Panc1 (cell line): ENCODE measurements at regions not wholly inside any gene's neighbourhood (a gene's known extent, or its start where the extent isn't known, plus 50 kb on each side); places are given as distances from the start of the nearest gene placed in this dataset.

ENCODE experiments used
- ATAC-seq: fragments of 200-7000 bp; cut with Tn5 transposase; 2 replicates; pipeline ENCODE4 v1.9.1; 2020; ENCODE audit warnings: mild to moderate bottlenecking, moderate library complexity
- BruUV-seq: library from RNA; stranded (reverse); fragments of 400-500 nt; replicated peaks from 2 replicates; lab custom pipeline; 2021; lab: Mats Ljungman, UMichigan
- CTCF ChIA-PET: fragments of 300-600 bp; sonication (Branson Sonifier 250); formaldehyde crosslinking; loops from one replicate; lab custom pipeline; 2022; ENCODE audit warnings: antibody characterized with exemption; lab: Charles Lee
- POLR2A ChIA-PET: fragments of 300-600 bp; sonication (Branson Sonifier 250); formaldehyde crosslinking; loops from one replicate; lab custom pipeline; 2022; ENCODE audit warnings: antibody characterized with exemption; lab: Charles Lee
- DNase-seq: peaks from one replicate; pipeline ENCODE4 v3.0.0-alpha.2; 2010; ENCODE audit warnings: low read depth, low spot score
- H3K27ac ChIP-seq: 2 replicates; pipeline ENCODE4 v1.5.1; 2011; ENCODE audit warnings: mild to moderate bottlenecking, low read length, inconsistent platforms
- H3K27me3 ChIP-seq: fragments of 200-500 bp; sonication (Bioruptor generic); 2 replicates; pipeline ENCODE4 v1.6.0; 2014; ENCODE audit warnings: low read length, inconsistent platforms; ENCODE audit not compliant: control insufficient read depth, insufficient read depth
- H3K36me3 ChIP-seq: fragments of 200-500 bp; sonication (Bioruptor generic); 2 replicates; pipeline ENCODE4 v1.5.1; 2014; ENCODE audit warnings: inconsistent platforms, mild to moderate bottlenecking, low read length, moderate library complexity; ENCODE audit not compliant: control insufficient read depth, insufficient read depth
- H3K4me1 ChIP-seq: 2 replicates; pipeline ENCODE4 v1.5.1; 2011; ENCODE audit warnings: inconsistent platforms, mild to moderate bottlenecking, low read length, moderate library complexity; ENCODE audit not compliant: control insufficient read depth, insufficient read depth
- H3K4me3 ChIP-seq, 2 experiments: 2 replicates each; pipeline ENCODE4 v1.5.1; 2011 to 2012; ENCODE audit warnings: low read depth in 2 of 2, low read length in 2 of 2, mild to moderate bottlenecking in 2 of 2, inconsistent platforms in 1 of 2, moderate library complexity in 1 of 2
- H3K9me3 ChIP-seq: fragments of 200-500 bp; sonication (Bioruptor generic); 2 replicates; pipeline ENCODE4 v1.5.1; 2014; ENCODE audit warnings: low read depth, mild to moderate bottlenecking, inconsistent platforms, low read length, moderate library complexity; ENCODE audit not compliant: control insufficient read depth, insufficient read depth
- POLR2AphosphoS5 ChIP-seq: IDR thresholded peaks from 2 replicates; pipeline ENCODE4 v1.6.1; 2012; ENCODE audit warnings: mild to moderate bottlenecking, low read depth, low read length, moderate library complexity
- SIN3A ChIP-seq: IDR thresholded peaks from 2 replicates; pipeline ENCODE4 v1.6.1; 2012; ENCODE audit warnings: low read depth, mild to moderate bottlenecking, low read length, moderate library complexity, borderline replicate concordance; ENCODE audit not compliant: insufficient read depth
- TCF7L2 ChIP-seq: IDR thresholded peaks from 2 replicates; pipeline ENCODE4 v1.6.1; 2011; ENCODE audit warnings: mild to moderate bottlenecking, low read depth, low read length, inconsistent platforms
- in situ Hi-C: cut with HindIII; loops from 2 replicates; pipeline ENCODE4 v1.10.0; 2016; ENCODE audit warnings: low sequenced_read_pairs, low pct_unique_long_range_greater_than_20kb
- intact Hi-C: fragments of 100-400 bp; cut with micrococcal nuclease; formaldehyde crosslinking; loops from one replicate; pipeline ENCODE4 v1.10.0; 2022; ENCODE audit not compliant: unreplicated experiment
- TF ChIP-seq, protein P1 (sequence below), 2 experiments: IDR thresholded peaks; 2 replicates each; pipeline ENCODE4 v1.6.1; 2011 to 2012; ENCODE audit warnings: low read depth in 2 of 2, control low read depth in 1 of 2, low read length in 1 of 2, mild to moderate bottlenecking in 1 of 2, moderate library complexity in 1 of 2; ENCODE audit not compliant: insufficient read depth in 1 of 2
- TF ChIP-seq, protein P2 (sequence below): fragments of 450-650 bp; IDR thresholded peaks from 2 replicates; pipeline ENCODE4 v1.5.1; 2017; ENCODE audit warnings: mild to moderate bottlenecking

DNA sequence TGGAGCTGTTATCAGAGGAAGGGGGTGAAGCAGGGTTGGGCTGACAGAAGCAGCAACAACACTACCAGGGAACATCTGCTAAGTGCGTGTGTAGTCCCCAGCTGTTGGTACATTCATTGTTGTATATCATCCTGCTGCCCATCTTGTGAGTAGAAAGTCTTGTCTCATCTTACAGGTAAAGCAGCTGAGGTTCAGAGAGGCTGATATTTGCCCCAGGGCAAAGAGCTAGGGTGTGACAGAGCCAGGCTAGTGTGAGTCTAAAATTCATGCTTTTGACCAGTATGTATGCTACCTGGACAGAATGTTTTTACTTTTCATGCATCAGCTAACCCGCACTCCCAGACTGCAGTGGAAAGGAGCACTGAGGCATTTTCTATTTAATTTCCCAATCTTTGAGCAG is 221.6 kb downstream of the STK31 start:
- DNase-seq, result no peak
- ChIA-PET CTCF (no interaction called here), POLR2A (no interaction called here)
- no peak overlapping the region for H3K4me3 ChIP-seq
- H3K36me3 ChIP-seq, result no peaks in the 10 kb centered on the region
- in situ Hi-C loops, result no loop called here
- H3K27me3 ChIP-seq, result no peaks in the 10 kb centered on the region
- H3K27ac ChIP-seq, result no peak overlapping the region
- ATAC-seq, result no peak
- H3K9me3 ChIP-seq, result no peaks in the 10 kb centered on the region
- no peak for TF ChIP-seq POLR2AphosphoS5
- TF ChIP-seq, protein P1, sequence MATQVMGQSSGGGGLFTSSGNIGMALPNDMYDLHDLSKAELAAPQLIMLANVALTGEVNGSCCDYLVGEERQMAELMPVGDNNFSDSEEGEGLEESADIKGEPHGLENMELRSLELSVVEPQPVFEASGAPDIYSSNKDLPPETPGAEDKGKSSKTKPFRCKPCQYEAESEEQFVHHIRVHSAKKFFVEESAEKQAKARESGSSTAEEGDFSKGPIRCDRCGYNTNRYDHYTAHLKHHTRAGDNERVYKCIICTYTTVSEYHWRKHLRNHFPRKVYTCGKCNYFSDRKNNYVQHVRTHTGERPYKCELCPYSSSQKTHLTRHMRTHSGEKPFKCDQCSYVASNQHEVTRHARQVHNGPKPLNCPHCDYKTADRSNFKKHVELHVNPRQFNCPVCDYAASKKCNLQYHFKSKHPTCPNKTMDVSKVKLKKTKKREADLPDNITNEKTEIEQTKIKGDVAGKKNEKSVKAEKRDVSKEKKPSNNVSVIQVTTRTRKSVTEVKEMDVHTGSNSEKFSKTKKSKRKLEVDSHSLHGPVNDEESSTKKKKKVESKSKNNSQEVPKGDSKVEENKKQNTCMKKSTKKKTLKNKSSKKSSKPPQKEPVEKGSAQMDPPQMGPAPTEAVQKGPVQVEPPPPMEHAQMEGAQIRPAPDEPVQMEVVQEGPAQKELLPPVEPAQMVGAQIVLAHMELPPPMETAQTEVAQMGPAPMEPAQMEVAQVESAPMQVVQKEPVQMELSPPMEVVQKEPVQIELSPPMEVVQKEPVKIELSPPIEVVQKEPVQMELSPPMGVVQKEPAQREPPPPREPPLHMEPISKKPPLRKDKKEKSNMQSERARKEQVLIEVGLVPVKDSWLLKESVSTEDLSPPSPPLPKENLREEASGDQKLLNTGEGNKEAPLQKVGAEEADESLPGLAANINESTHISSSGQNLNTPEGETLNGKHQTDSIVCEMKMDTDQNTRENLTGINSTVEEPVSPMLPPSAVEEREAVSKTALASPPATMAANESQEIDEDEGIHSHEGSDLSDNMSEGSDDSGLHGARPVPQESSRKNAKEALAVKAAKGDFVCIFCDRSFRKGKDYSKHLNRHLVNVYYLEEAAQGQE (IDR thresholded peaks at IDR 0.05; ENCODE audit: insufficient read depth in 1 of 2, low read depth in 2 of 2, low read length in 1 of 2), result no peak
- TF ChIP-seq, protein P2, sequence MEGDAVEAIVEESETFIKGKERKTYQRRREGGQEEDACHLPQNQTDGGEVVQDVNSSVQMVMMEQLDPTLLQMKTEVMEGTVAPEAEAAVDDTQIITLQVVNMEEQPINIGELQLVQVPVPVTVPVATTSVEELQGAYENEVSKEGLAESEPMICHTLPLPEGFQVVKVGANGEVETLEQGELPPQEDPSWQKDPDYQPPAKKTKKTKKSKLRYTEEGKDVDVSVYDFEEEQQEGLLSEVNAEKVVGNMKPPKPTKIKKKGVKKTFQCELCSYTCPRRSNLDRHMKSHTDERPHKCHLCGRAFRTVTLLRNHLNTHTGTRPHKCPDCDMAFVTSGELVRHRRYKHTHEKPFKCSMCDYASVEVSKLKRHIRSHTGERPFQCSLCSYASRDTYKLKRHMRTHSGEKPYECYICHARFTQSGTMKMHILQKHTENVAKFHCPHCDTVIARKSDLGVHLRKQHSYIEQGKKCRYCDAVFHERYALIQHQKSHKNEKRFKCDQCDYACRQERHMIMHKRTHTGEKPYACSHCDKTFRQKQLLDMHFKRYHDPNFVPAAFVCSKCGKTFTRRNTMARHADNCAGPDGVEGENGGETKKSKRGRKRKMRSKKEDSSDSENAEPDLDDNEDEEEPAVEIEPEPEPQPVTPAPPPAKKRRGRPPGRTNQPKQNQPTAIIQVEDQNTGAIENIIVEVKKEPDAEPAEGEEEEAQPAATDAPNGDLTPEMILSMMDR, result no peak
- no peak for TF ChIP-seq TCF7L2
- no peak for TF ChIP-seq SIN3A
- intact Hi-C loops, result no loop called here
- H3K4me1 ChIP-seq, result no peaks in the 10 kb centered on the region
- no TSS peak for BruUV-seq

DNA sequence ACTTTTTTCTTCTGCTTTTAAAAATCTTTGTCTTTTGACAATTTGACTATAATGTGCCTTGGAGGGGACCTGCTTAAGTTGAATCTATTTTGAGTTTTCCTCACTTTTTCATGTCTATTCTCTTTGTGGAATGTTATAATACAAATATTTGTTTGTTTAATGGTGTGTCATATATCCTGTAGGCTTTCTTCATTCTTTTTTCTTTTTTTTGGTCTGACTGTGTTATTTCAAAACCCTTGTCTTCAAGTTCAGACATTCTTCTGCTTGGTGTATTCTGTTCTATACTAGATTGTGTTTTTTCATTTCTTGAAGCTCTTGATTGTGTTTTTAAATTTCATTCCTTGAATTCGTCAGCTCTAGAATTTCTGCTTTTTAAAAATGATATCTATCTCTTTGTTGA is 228.2 kb downstream of the STK31 start:
- no peaks in the 10 kb centered on the region; the same call in 1 of the 2 replicates for H3K27me3 ChIP-seq
- ChIA-PET POLR2A (no interaction called here), CTCF (interaction anchor here (0.6 to 1.4 kb wide), 2 partner anchors 321 to 391 kb away, joined by 3 to 4 read pairs; no protein-coding TSS in a partner anchor)
- in situ Hi-C loops, result no loop called here
- H3K4me1 ChIP-seq, result no peaks in the 10 kb centered on the region
- H3K4me3 ChIP-seq, result no peak overlapping the region
- TF ChIP-seq SIN3A (no peak), POLR2AphosphoS5 (no peak), TCF7L2 (no peak)
- TF ChIP-seq, protein P1 (IDR thresholded peaks at IDR 0.05; ENCODE audit: insufficient read depth in 1 of 2, low read depth in 2 of 2, low read length in 1 of 2), result no peak
- TF ChIP-seq, protein P2, result no peak
- ATAC-seq (no peak), DNase-seq (no peak)
- no TSS peak for BruUV-seq
- H3K27ac ChIP-seq, result no peak overlapping the region
- intact Hi-C loops, result no loop called here
- H3K9me3 ChIP-seq, result no peaks in the 10 kb centered on the region
- no peaks in the 10 kb centered on the region for H3K36me3 ChIP-seq
